GM10266 (cell line): ENCODE measurements at regions not wholly inside any gene's neighbourhood (a gene's known extent, or its start where the extent isn't known, plus 50 kb on each side); places are given as distances from the start of the nearest gene placed in this dataset.

ENCODE experiments used
- DNase-seq: peaks from one replicate; pipeline ENCODE4 v3.0.0; 2012; ENCODE audit errors: extremely low spot score
- TF ChIP-seq, protein P1 (sequence below): IDR thresholded peaks from 2 replicates; pipeline ENCODE4 v1.5.1; 2012; ENCODE audit warnings: mild to moderate bottlenecking, low read depth; ENCODE audit not compliant: control insufficient read depth, insufficient read depth; ENCODE audit errors: missing control alignments

DNA sequence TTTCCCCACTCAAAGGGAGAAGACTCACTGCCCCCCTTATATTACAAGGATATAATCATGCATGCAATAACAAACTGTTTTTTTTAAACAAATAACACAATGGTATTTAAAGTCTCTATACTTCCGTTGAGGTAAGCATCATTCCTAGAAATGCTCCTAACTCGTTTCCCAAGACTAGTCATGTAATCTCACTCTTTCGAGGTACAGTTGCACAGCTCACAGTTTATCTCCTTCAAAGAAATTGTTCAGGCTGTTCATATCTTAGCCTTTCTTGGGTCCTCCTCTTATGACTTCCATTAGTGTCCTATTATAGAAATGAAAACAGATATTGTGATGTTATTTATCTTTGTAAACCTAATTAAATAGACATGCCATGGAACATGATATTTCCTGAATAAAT, 705.0 kb downstream of the KCNT2 start:
- TF ChIP-seq, protein P1, sequence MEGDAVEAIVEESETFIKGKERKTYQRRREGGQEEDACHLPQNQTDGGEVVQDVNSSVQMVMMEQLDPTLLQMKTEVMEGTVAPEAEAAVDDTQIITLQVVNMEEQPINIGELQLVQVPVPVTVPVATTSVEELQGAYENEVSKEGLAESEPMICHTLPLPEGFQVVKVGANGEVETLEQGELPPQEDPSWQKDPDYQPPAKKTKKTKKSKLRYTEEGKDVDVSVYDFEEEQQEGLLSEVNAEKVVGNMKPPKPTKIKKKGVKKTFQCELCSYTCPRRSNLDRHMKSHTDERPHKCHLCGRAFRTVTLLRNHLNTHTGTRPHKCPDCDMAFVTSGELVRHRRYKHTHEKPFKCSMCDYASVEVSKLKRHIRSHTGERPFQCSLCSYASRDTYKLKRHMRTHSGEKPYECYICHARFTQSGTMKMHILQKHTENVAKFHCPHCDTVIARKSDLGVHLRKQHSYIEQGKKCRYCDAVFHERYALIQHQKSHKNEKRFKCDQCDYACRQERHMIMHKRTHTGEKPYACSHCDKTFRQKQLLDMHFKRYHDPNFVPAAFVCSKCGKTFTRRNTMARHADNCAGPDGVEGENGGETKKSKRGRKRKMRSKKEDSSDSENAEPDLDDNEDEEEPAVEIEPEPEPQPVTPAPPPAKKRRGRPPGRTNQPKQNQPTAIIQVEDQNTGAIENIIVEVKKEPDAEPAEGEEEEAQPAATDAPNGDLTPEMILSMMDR = no peak
- no peak for DNase-seq

DNA sequence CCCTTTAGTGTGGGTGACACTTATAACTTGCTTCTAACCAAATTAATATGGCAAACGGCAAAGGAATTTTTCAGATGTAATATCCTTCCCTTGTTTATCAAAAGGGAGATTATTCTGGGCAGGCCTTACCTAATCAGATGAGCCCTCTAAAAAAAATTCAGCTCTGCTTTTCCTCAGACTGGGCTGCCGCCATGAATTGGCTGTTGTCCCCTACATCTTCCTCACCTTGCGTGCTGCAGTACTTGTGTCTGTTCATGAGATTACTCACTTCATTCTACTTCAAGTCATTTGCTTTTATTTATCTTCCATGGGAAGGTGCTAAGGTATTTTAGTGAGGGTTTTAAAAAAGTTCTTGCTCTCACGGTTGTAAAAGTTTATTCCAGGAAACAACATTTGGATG, 705.5 kb downstream of the KCNT2 start:
- TF ChIP-seq, protein P1 = no peak
- DNase-seq = no peak

DNA sequence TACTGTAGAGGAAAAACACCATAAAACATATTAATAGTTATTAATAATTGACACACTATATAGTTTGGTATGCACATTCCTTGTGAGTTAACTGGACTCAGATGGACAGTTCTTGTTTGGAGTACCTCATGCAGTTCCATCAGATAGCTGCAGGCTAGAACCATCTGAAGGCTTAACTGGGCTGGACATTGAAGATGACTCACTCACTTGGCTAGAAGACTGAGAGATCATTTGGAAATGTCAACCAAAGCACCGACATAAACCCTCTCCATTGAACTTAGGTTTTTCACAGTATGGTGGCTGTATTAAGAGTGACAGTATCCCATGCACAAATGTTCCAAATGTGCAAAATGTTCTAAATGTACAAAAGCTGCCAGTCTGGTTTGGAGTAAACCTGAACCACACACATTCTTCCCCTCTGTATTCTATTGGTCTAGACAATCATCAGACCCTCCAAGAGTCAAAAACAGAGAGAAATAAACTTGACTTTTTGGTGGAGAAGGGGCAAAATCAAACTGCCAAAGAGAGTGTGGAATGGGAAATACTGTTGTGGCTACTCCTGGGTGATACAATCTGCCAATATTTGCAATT, 708.4 kb downstream of the KCNT2 start:
- no peak for DNase-seq
- TF ChIP-seq, protein P1 = no peak

DNA sequence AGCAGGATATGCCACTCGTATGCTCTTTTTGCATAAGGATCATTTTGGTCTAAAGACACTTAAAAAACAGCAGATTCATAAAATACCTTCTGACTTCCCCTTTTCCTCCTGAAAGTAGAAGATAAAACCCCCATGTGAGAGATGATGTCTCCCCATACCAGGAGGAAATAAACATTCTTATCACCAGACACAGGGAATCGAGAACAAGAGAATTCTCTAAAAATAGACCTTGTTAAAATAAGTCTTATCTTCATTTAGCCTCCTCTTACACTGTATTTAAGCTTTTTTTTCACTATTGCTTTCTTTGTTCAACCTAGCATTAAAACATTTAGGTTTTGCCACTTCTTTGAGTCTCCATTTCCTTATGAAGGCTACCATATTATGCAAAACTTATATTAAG, 709.3 kb downstream of the KCNT2 start:
- no peak for DNase-seq
- TF ChIP-seq, protein P1 = no peak

DNA sequence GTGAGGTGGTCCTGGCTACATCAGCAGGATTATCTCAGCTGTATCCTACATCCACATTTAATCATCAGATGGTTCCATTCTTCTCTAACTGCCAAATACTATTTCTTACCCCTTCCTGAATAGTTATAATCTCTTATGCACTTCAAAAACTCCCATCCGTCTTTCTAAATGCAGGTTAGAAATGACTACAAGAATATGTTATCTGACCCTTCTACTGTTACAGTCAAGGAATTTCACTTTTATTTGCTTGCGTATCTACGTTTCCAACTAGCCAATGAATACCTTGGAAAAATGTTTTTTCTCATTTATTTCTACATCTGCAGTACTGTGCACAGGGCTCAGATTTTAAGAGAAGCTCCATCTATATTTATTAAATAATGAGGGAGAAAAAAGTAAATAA, 709.9 kb downstream of the KCNT2 start:
- TF ChIP-seq, protein P1 = no peak
- no peak for DNase-seq

DNA sequence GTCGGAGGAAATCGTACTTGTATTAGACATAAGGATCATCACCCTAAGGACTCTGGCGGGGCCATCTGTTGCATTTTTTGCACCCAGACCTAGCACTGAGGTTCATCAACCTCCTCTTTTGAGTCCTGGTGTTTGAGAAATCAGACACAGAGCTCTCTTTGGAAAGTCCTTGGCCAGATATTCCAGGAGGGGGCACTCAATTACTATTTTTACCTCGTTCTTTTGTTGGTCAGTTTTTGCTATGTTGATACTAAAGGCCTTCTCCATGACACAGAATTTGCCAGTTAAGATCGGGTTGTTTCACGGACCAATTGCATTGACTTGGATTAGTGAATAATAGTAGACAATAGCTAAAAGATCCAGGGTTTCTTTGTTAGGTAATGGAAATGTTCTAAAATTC, 711.2 kb downstream of the KCNT2 start:
- TF ChIP-seq, protein P1 = no peak
- no peak for DNase-seq

DNA sequence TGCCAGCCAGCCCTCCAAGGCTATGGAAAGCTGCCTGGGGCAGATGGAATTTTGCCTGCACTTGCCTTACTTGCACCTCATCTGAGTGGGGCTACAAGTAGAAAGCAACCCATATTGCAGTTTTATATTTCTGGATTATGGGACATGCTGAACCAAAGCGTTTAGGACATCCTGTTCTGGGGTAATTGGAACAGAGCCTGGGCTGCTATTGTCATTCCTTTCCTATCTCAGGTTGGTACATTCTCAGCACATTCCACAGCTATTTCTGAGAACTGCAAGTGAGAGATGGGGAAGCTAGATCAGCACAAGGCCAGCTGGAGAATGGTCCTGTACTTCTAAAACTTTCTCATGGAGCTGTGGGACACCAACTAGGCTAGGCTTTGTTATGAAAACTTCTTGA, 713.8 kb downstream of the KCNT2 start:
- no peak for DNase-seq
- TF ChIP-seq, protein P1 = no peak
